22Rv1 (cell line): ENCODE measurements at regions not wholly inside any gene's neighbourhood (a gene's known extent, or its start where the extent isn't known, plus 50 kb on each side); places are given as distances from the start of the nearest gene placed in this dataset.

Experiments used
- CTCF ChIP-seq: fragments of 450-650 bp; IDR thresholded peaks from 2 replicates; pipeline ENCODE4 v1.5.1; 2017; ENCODE audit warnings: mild to moderate bottlenecking
- ZFX ChIP-seq: fragments of 450-650 bp; IDR thresholded peaks from 2 replicates; pipeline ENCODE4 v1.6.1; 2017; ENCODE audit warnings: antibody characterized with exemption, borderline replicate concordance

GRCh38 chr10:120961795-120962755 lies 110.9 kb downstream of the WDR11 start:
- TF ChIP-seq CTCF, result no peak
- TF ChIP-seq ZFX, result no peak
